K562 (cell line): ENCODE measurements at regions not wholly inside any gene's neighbourhood (a gene's known extent, or its start where the extent isn't known, plus 50 kb on each side); places are given as distances from the start of the nearest gene placed in this dataset.

Experiments used
- POLR2A ChIP-seq: fragments of 450-650 bp; conservative IDR thresholded peaks from 2 replicates; pipeline ENCODE4 v1.6.1; 2016
- POLR2AphosphoS5 ChIP-seq: IDR thresholded peaks from 2 replicates; pipeline ENCODE4 v1.6.1; 2011; ENCODE audit warnings: mild to moderate bottlenecking, low read depth, low read length, moderate library complexity; ENCODE audit not compliant: control insufficient read depth, insufficient read depth
- RAD21 ChIP-seq, 2 experiments: fragments of 250-450 bp in 1 of 2; fragments of 450-650 bp in 1 of 2; sonication (Bioruptor Pico) in 1 of 2; formaldehyde crosslinking in 1 of 2; IDR thresholded peaks in 1 of 2; conservative IDR thresholded peaks in 1 of 2; 2 replicates each; pipeline versions ENCODE4 v1.4.0 to v1.8.0; 2020 to 2022; ENCODE audit warnings: mild to moderate bottlenecking in 2 of 2, moderate library complexity in 1 of 2
- TCF3 ChIP-seq: sonication (generic); formaldehyde crosslinking; IDR thresholded peaks from 2 replicates; pipeline ENCODE4 v1.4.0; 2020; ENCODE audit warnings: mild to moderate bottlenecking, missing genetic modification reagents
- TCF7L2 ChIP-seq: fragments of 150-350 bp; IDR thresholded peaks from 2 replicates; pipeline ENCODE4 v1.6.1; 2016; ENCODE audit warnings: low read depth, mild to moderate bottlenecking, low read length, moderate library complexity
- ZC3H8 ChIP-seq: fragments of 450-650 bp; IDR thresholded peaks from 2 replicates; pipeline ENCODE4 v1.6.1; 2017
- TF ChIP-seq, protein P1 (sequence below), 3 experiments: IDR thresholded peaks in 2 of 3; conservative IDR thresholded peaks in 1 of 3; 2 replicates each; pipeline ENCODE4 v1.5.1; 2011 to 2012; ENCODE audit warnings: low read length in 3 of 3, mild to moderate bottlenecking in 3 of 3, control low read depth in 2 of 3, improper control_type of control experiment in 1 of 3, inconsistent platforms in 1 of 3, low read depth in 1 of 3, mixed read lengths in 1 of 3, moderate library complexity in 1 of 3; ENCODE audit not compliant: insufficient read depth in 2 of 3

DNA sequence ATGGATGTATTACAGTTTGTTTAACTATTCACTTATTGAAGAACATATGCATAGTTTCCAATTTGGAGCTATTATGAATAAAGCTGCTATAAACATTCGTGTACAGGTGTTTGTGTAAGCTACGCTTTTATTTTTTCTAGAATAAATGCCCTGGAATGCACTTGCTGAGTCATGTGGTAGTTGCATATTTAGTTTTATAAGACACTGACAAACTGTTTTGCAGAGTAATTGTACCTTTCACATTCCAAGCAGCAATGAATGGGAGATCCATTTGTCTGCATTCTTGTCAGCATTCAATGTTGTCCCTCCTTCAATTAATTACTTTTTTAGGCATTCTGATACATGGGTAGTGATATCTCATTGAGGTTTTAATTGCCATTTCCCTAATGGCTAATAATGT is 373.6 kb upstream of the GHITM start:
- TF ChIP-seq ZC3H8, result no peak
- TF ChIP-seq POLR2A, result no peak
- TF ChIP-seq TCF3, result no peak
- TF ChIP-seq POLR2AphosphoS5, result no peak
- no peak for TF ChIP-seq TCF7L2
- TF ChIP-seq RAD21 (CRISPR knock-in tag; conservative IDR thresholded peaks at IDR 0.05 in 1 of 2, IDR thresholded peaks at IDR 0.05 in 1 of 2), result no peak
- TF ChIP-seq, protein P1, sequence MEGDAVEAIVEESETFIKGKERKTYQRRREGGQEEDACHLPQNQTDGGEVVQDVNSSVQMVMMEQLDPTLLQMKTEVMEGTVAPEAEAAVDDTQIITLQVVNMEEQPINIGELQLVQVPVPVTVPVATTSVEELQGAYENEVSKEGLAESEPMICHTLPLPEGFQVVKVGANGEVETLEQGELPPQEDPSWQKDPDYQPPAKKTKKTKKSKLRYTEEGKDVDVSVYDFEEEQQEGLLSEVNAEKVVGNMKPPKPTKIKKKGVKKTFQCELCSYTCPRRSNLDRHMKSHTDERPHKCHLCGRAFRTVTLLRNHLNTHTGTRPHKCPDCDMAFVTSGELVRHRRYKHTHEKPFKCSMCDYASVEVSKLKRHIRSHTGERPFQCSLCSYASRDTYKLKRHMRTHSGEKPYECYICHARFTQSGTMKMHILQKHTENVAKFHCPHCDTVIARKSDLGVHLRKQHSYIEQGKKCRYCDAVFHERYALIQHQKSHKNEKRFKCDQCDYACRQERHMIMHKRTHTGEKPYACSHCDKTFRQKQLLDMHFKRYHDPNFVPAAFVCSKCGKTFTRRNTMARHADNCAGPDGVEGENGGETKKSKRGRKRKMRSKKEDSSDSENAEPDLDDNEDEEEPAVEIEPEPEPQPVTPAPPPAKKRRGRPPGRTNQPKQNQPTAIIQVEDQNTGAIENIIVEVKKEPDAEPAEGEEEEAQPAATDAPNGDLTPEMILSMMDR (IDR thresholded peaks at IDR 0.05 in 2 of 3, conservative IDR thresholded peaks at IDR 0.05 in 1 of 3; ENCODE audit: insufficient read depth in 2 of 3, low read depth in 1 of 3, low read length in 3 of 3), result no peak
